Vagina (tissue), 2 donors: ENCODE measurements at regions not wholly inside any gene's neighbourhood (a gene's known extent, or its start where the extent isn't known, plus 50 kb on each side); places are given as distances from the start of the nearest gene placed in this dataset.

ENCODE experiments used
- CTCF ChIP-seq, 3 experiments: fragments of 450-650 bp in 2 of 3; fragments of 200-600 bp in 1 of 3; sonication (generic) in 1 of 3; IDR thresholded peaks; one replicate each; pipeline ENCODE4 v1.5.1; 2017 to 2019; ENCODE audit warnings: antibody characterized with exemption in 3 of 3, mild to moderate bottlenecking in 2 of 3, moderate library complexity in 2 of 3
- POLR2A ChIP-seq, 2 donors: fragments of 450-650 bp; IDR thresholded peaks; one replicate each; pipeline ENCODE4 v1.6.1; 2017; ENCODE audit warnings: antibody characterized with exemption in 2 of 2, mild to moderate bottlenecking in 2 of 2, moderate library complexity in 2 of 2
- POLR2AphosphoS5 ChIP-seq, 2 donors: sonication (generic); formaldehyde crosslinking; IDR thresholded peaks; one replicate each; pipeline ENCODE4 v1.9.0; 2017; ENCODE audit warnings: antibody characterized with exemption in 2 of 2, mild to moderate bottlenecking in 2 of 2, low read depth in 1 of 2; ENCODE audit not compliant: insufficient read depth in 1 of 2

DNA sequence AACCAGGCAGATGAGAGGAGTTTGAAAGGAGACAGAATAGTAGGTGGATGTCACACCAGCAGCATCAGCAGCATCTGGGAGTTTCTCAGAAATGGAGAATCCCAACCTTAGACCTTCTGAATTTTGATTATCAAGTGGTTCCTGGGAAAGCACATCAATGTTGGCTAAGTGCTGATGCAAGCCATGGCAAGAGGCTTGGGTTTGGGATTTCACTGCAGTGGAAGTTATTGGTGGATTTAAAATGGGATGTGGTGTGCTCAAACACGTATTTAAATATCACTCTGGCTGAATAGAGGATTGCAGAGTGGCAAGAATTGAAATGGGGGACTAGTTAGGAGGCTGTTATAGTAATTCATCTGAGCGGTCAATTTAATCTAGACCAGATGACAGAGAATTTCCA, 387.8 kb upstream of the WWC1 start:
- TF ChIP-seq CTCF (IDR thresholded peaks at IDR 0.05) (no peak), POLR2AphosphoS5 (IDR thresholded peaks at IDR 0.05; ENCODE audit: insufficient read depth in 1 of 2, low read depth in 1 of 2) (no peak), POLR2A (IDR thresholded peaks at IDR 0.05) (no peak)
